ENCODE measurements at regions not wholly inside any gene's neighbourhood (a gene's known extent, or its start where the extent isn't known, plus 50 kb on each side); places are given as distances from the start of the nearest gene placed in this dataset.

DNA sequence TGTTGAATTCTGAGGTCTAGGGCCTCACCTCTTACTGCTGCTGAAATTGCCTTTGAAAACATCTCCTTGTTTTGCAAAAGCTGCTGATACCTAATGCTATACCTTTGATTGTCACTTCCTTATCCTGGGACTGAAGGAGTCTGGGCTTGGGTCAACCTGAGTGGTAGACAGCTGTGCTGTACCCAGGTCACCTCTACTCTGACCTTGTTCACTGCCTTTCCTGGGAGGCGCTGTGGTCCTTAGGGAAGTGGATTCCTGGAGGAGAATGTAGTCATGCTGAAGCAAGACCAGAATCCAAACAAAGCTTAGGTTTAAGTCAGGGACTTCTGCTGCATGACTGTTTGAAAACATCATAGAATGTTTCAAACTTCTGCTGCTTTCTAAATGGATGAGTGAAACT, 191.4 kb downstream of the SNAPC1 start:
- no peaks in the 10 kb centered on the region for H3K9me3 ChIP-seq (replicated peaks; ENCODE audit: control insufficient read depth, insufficient read depth, low read depth, low read length)
- in situ Hi-C loops (cut with MboI), result no loop called here
- no peaks in the 10 kb centered on the region for H3K27me3 ChIP-seq (ENCODE audit: control insufficient read depth in 2 of 2, insufficient read depth in 2 of 2, low read length in 2 of 2)
- H3K4me3 ChIP-seq, result no peak overlapping the region
- no peak for ATAC-seq
- 0% methylated on average over 1 of the region's 1 CpG for WGBS (ENCODE audit: insufficient coverage, low coverage, missing lambda C conversion rate)
- no peaks in the 10 kb centered on the region for H3K36me3 ChIP-seq (ENCODE audit: control insufficient read depth, insufficient read depth, low read length)
- no peak for DNase-seq (ENCODE audit: extremely low read depth in 1 of 4, low spot score in 3 of 4)
- H4K20me1 ChIP-seq (replicated peaks; ENCODE audit: control insufficient read depth, insufficient read depth, low read length), result no peaks in the 10 kb centered on the region
- no peaks in the 10 kb centered on the region for H3K9me1 ChIP-seq (ENCODE audit: control insufficient read depth, insufficient read depth, low read length)
- no peak for FAIRE-seq
- no peaks in the 10 kb centered on the region for H3K4me1 ChIP-seq (replicated peaks in 1 of 2; ENCODE audit: control insufficient read depth in 2 of 2, insufficient read depth in 2 of 2, low read length in 2 of 2)
- H3K27ac ChIP-seq (ENCODE audit: extremely low read depth, low read depth, low read length), result no peak overlapping the region
- H3K4me2 ChIP-seq (ENCODE audit: insufficient read depth, low read length), result no peak overlapping the region
- no peak overlapping the region for H3K9ac ChIP-seq (ENCODE audit: insufficient read depth in 1 of 2, low read depth in 2 of 2, low read length in 2 of 2)
- ChIA-PET CTCF (ENCODE audit: low intra/inter-chr PET ratio) (no interaction called here), POLR2A (no interaction called here)
- intact Hi-C loops (cut with micrococcal nuclease), result no loop called here
- H2AFZ ChIP-seq (ENCODE audit: low read depth, low read length), result no peak overlapping the region
- BruUV-seq (replicated peaks), result no TSS peak
- no peaks in the 10 kb centered on the region for H3K79me2 ChIP-seq (ENCODE audit: control insufficient read depth, insufficient read depth, low read length)
- no peak for TF ChIP-seq HMGN3 (IDR thresholded peaks at IDR 0.05; ENCODE audit: borderline replicate concordance, extremely low read depth, insufficient read length, low read depth, low read length)
- no peak for TF ChIP-seq SIN3B (IDR thresholded peaks at IDR 0.05; ENCODE audit: low read depth)
- no peak for TF ChIP-seq ZBTB40 (IDR thresholded peaks at IDR 0.05)
- TF ChIP-seq ZBTB40 (CRISPR knock-in tag; IDR thresholded peaks at IDR 0.05), result no peak
- TF ChIP-seq, protein P1, sequence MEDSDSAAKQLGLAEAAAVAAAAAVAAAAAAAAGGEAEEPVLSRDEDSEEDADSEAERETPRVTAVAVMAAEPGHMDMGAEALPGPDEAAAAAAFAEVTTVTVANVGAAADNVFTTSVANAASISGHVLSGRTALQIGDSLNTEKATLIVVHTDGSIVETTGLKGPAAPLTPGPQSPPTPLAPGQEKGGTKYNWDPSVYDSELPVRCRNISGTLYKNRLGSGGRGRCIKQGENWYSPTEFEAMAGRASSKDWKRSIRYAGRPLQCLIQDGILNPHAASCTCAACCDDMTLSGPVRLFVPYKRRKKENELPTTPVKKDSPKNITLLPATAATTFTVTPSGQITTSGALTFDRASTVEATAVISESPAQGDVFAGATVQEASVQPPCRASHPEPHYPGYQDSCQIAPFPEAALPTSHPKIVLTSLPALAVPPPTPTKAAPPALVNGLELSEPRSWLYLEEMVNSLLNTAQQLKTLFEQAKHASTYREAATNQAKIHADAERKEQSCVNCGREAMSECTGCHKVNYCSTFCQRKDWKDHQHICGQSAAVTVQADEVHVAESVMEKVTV (CRISPR knock-in tag; IDR thresholded peaks at IDR 0.05), result no peak
- TF ChIP-seq CBFA2T2 (conservative IDR thresholded peaks at IDR 0.05), result no peak
- no peak for TF ChIP-seq CBX2 (IDR thresholded peaks at IDR 0.05; ENCODE audit: insufficient read depth, low read length, poor library complexity, severe bottlenecking)
- no peak for TF ChIP-seq MTF1 (CRISPR knock-in tag; IDR thresholded peaks at IDR 0.05; ENCODE audit: borderline replicate concordance)
- no peak for TF ChIP-seq POU5F1 (IDR thresholded peaks at IDR 0.05; ENCODE audit: borderline replicate concordance, low read depth, low read length, partially characterized antibody)
- no peak for TF ChIP-seq BCL6 (CRISPR knock-in tag; IDR thresholded peaks at IDR 0.05)
- no peak for TF ChIP-seq PCBP2 (IDR thresholded peaks at IDR 0.05; ENCODE audit: low read depth, low read length, poor library complexity, severe bottlenecking)
